Liver (tissue), 8 donors: ENCODE measurements at regions not wholly inside any gene's neighbourhood (a gene's known extent, or its start where the extent isn't known, plus 50 kb on each side); places are given as distances from the start of the nearest gene placed in this dataset.

Source experiments
- DNase-seq: peaks from one replicate; pipeline ENCODE4 v3.0.0-alpha.2; 2017; ENCODE audit warnings: low spot score
- H3K27ac ChIP-seq, 2 donors: one replicate each; pipeline ENCODE4 v1.7.0; 2013; ENCODE audit warnings: inconsistent platforms in 2 of 2, low read length in 2 of 2, control low read depth in 1 of 2, low read depth in 1 of 2, mild to moderate bottlenecking in 1 of 2
- H3K27me3 ChIP-seq, 4 donors: one replicate each; pipeline versions ENCODE4 v1.6.1 to v1.7.0; 2013; ENCODE audit warnings: low read length in 3 of 4, inconsistent platforms in 1 of 4, mild to moderate bottlenecking in 1 of 4, moderate library complexity in 1 of 4; ENCODE audit not compliant: control insufficient read depth in 4 of 4, insufficient read depth in 4 of 4
- H3K36me3 ChIP-seq, 4 donors: one replicate each; pipeline versions ENCODE4 v1.6.1 to v1.7.0; 2013; ENCODE audit warnings: low read length in 3 of 4, mild to moderate bottlenecking in 3 of 4, low read depth in 1 of 4, moderate library complexity in 1 of 4; ENCODE audit not compliant: control insufficient read depth in 4 of 4, insufficient read depth in 3 of 4
- H3K4me1 ChIP-seq, 4 donors: one replicate each; pipeline versions ENCODE4 v1.6.1 to v1.7.0; 2013; ENCODE audit warnings: low read length in 3 of 4, mild to moderate bottlenecking in 3 of 4, moderate library complexity in 1 of 4; ENCODE audit not compliant: control insufficient read depth in 4 of 4, insufficient read depth in 4 of 4
- H3K4me3 ChIP-seq, 3 donors: one replicate each; pipeline versions ENCODE4 v1.6.1 to v1.7.0; 2013; ENCODE audit warnings: low read length in 3 of 3, control low read depth in 1 of 3, low read depth in 1 of 3, mild to moderate bottlenecking in 1 of 3
- H3K9ac ChIP-seq, 2 donors: one replicate each; pipeline ENCODE4 v1.7.0; 2013; ENCODE audit warnings: low read length in 2 of 2, mild to moderate bottlenecking in 2 of 2, moderate library complexity in 2 of 2, control low read depth in 1 of 2, low read depth in 1 of 2
- H3K9me3 ChIP-seq, 4 donors: one replicate each; pipeline versions ENCODE4 v1.6.1 to v1.7.0; 2013; ENCODE audit warnings: low read length in 3 of 4; ENCODE audit not compliant: control insufficient read depth in 4 of 4
- CTCF ChIP-seq: fragments of 150-350 bp; IDR thresholded peaks from 2 replicates; pipeline ENCODE4 v1.5.1; 2017; ENCODE audit warnings: improper control_type of control experiment, low read depth, low read length; ENCODE audit not compliant: missing input control
- FOXA1 ChIP-seq: IDR thresholded peaks from 2 replicates; pipeline ENCODE4 v1.6.1; 2016; ENCODE audit warnings: antibody characterized with exemption
- FOXA2 ChIP-seq: IDR thresholded peaks from 2 replicates; pipeline ENCODE4 v1.6.1; 2016; ENCODE audit warnings: antibody characterized with exemption
- GABPA ChIP-seq, 2 donors: IDR thresholded peaks in 1 of 2; conservative IDR thresholded peaks in 1 of 2; 2 replicates each; pipeline ENCODE4 v1.6.1; 2016; ENCODE audit warnings: antibody characterized with exemption in 2 of 2, mild to moderate bottlenecking in 1 of 2, moderate library complexity in 1 of 2
- HNF4A ChIP-seq, 2 donors: conservative IDR thresholded peaks; 2 replicates each; pipeline ENCODE4 v1.6.1; 2016; ENCODE audit warnings: antibody characterized with exemption in 2 of 2, mild to moderate bottlenecking in 2 of 2
- NR2F2 ChIP-seq: IDR thresholded peaks from 2 replicates; pipeline ENCODE4 v1.6.1; 2016; ENCODE audit warnings: antibody characterized with exemption
- RAD21 ChIP-seq, 2 donors: IDR thresholded peaks; 2 replicates each; pipeline ENCODE4 v1.6.1; 2016; ENCODE audit warnings: antibody characterized with exemption in 2 of 2, mild to moderate bottlenecking in 2 of 2
- RXRA ChIP-seq, 2 donors: IDR thresholded peaks; 2 replicates each; pipeline ENCODE4 v1.6.1; 2017 to 2018; ENCODE audit warnings: antibody characterized with exemption in 2 of 2, mild to moderate bottlenecking in 1 of 2
- SP1 ChIP-seq: IDR thresholded peaks from 2 replicates; pipeline ENCODE4 v1.6.1; 2018; ENCODE audit warnings: antibody characterized with exemption, mild to moderate bottlenecking
- TAF1 ChIP-seq: conservative IDR thresholded peaks from 2 replicates; pipeline ENCODE4 v1.6.1; 2016; ENCODE audit warnings: antibody characterized with exemption, mild to moderate bottlenecking
- YY1 ChIP-seq: IDR thresholded peaks from 2 replicates; pipeline ENCODE4 v1.6.1; 2016; ENCODE audit warnings: antibody characterized with exemption, mild to moderate bottlenecking
- WGBS: extraction: QIAGEN DNeasy Blood & Tissue Kit; methylation state at CpG from one replicate; pipeline ENCODE4 v1.1.7; 2013; 5-methylcytosine and 5-hydroxymethylcytosine counted together
- TF ChIP-seq, protein P1 (sequence below): IDR thresholded peaks from 2 replicates; pipeline ENCODE4 v1.6.1; 2016; ENCODE audit warnings: antibody characterized with exemption, mild to moderate bottlenecking
- TF ChIP-seq, protein P2 (sequence below): IDR thresholded peaks from 2 replicates; pipeline ENCODE4 v1.6.1; 2016; ENCODE audit warnings: antibody characterized with exemption
- donor health status: healthy.
- donor health status: healthy.
- donor health status: healthy.
- donor health status: healthy.
- donor health status: healthy.

DNA sequence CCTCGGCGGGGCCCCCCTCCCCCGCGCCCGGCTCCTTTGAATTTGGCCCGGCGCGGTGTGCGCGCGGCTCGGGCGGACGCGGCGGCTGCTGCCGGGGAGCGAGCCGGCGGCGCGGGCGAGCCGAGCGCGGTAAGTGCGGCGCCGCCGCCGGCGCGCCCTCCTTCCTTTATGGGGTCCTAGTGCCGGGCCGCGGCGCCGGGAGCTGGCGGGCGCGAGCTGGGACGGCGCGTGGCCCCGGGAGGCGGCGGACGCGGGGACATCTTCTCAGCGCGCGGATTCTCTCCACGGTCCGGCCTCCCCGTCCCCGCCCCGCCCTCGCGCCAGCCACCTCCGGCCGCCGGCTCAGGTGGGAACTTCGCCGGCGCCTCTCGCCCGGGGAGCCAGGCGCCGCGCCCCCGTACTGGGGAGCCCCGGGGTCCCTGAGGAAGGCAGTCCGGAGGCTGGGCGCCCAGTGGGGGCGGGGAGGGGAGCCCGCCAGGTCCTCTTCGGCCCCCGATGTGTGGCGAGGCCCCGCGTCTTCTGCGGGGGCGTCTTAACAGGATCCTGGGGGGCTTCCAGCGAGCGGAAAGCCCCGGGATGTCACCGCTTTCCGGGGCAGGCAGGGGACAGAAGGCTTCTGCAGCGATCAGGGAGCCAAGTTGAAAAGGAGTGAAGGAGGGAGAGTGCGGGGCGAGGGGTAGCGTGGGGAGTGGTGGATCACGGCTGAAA is 98.4 kb upstream of the TENM3 start:
- Histone ChIP-seq H3K27me3 (peaks cover 2 to 13% (median 6%) of the 10 kb centered on the region in 4 donors), H3K4me3 (peak overlapping the region in 1 of 3 donors; percentile 85), H3K4me1 (peaks cover 11 to 30% (median 22%) of the 10 kb centered on the region in 4 donors), H3K27ac (no peak overlapping the region), H3K9ac (no peak overlapping the region), H3K9me3 (no peaks in the 10 kb centered on the region), H3K36me3 (no peaks in the 10 kb centered on the region)
- DNase-seq: no peak
- 2% methylated on average over 93 of the region's 93 CpGs for WGBS
- no peak for TF ChIP-seq HNF4A (conservative IDR thresholded peaks at IDR 0.05)
- TF ChIP-seq SP1: no peak
- TF ChIP-seq FOXA2: no peak
- TF ChIP-seq FOXA1: no peak
- TF ChIP-seq RAD21 (IDR thresholded peaks at IDR 0.05): no peak
- no peak for TF ChIP-seq NR2F2
- TF ChIP-seq GABPA (IDR thresholded peaks at IDR 0.05 in 1 of 2, conservative IDR thresholded peaks at IDR 0.05 in 1 of 2): no peak

DNA sequence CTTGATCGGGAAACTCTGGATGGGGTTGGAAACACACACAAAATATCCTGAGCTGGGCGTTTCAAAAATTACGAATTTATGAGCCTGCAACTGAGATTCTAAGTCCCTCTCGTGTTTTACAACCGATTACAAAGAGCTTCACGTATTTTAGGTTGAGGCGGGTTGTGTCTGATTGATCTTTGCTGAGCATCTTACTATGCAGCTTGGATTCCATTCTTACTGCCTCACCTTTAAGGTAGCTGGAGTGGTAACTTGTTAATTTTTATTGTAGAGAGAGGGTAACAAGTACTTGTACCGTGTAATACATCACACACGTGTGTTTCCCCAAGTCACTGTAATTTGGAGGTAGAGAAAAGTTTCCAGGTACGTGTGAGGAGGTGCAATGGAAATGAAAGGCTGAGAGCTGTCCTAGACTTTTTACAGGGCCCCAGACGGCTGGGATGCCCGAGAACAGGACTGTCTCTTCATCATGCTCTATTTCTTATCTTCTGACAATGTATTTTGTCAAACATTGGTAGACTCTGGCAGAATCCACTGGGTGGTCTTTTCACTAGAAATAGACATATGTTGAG is 97.8 kb upstream of the TENM3 start:
- no peak for DNase-seq
- TF ChIP-seq TAF1 (no peak), FOXA2 (no peak), HNF4A (conservative IDR thresholded peaks at IDR 0.05) (no peak), YY1 (no peak), SP1 (no peak), FOXA1 (no peak), RXRA (IDR thresholded peaks at IDR 0.05) (no peak), CTCF (no peak)
- TF ChIP-seq, protein P1, sequence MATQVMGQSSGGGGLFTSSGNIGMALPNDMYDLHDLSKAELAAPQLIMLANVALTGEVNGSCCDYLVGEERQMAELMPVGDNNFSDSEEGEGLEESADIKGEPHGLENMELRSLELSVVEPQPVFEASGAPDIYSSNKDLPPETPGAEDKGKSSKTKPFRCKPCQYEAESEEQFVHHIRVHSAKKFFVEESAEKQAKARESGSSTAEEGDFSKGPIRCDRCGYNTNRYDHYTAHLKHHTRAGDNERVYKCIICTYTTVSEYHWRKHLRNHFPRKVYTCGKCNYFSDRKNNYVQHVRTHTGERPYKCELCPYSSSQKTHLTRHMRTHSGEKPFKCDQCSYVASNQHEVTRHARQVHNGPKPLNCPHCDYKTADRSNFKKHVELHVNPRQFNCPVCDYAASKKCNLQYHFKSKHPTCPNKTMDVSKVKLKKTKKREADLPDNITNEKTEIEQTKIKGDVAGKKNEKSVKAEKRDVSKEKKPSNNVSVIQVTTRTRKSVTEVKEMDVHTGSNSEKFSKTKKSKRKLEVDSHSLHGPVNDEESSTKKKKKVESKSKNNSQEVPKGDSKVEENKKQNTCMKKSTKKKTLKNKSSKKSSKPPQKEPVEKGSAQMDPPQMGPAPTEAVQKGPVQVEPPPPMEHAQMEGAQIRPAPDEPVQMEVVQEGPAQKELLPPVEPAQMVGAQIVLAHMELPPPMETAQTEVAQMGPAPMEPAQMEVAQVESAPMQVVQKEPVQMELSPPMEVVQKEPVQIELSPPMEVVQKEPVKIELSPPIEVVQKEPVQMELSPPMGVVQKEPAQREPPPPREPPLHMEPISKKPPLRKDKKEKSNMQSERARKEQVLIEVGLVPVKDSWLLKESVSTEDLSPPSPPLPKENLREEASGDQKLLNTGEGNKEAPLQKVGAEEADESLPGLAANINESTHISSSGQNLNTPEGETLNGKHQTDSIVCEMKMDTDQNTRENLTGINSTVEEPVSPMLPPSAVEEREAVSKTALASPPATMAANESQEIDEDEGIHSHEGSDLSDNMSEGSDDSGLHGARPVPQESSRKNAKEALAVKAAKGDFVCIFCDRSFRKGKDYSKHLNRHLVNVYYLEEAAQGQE: no peak
- TF ChIP-seq, protein P2, sequence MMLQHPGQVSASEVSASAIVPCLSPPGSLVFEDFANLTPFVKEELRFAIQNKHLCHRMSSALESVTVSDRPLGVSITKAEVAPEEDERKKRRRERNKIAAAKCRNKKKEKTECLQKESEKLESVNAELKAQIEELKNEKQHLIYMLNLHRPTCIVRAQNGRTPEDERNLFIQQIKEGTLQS: no peak
- peaks cover 2 to 13% (median 6%) of the 10 kb centered on the region in 4 donors for H3K27me3 ChIP-seq
- 10% methylated on average over 12 of the region's 12 CpGs for WGBS
- H3K36me3 ChIP-seq: no peaks in the 10 kb centered on the region
- no peak overlapping the region for H3K9ac ChIP-seq
- peaks cover 9 to 30% (median 22%) of the 10 kb centered on the region in 4 donors for H3K4me1 ChIP-seq
- no peak overlapping the region for H3K4me3 ChIP-seq
- no peaks in the 10 kb centered on the region for H3K9me3 ChIP-seq
- no peak overlapping the region for H3K27ac ChIP-seq
